GM23338 (cell line): ENCODE measurements at regions not wholly inside any gene's neighbourhood (a gene's known extent, or its start where the extent isn't known, plus 50 kb on each side); places are given as distances from the start of the nearest gene placed in this dataset.

Source experiments
- ATAC-seq: fragments of 200-7000 bp; cut with Tn5 transposase; 3 replicates; pipeline ENCODE4 v1.9.1; 2020
- DNase-seq: peaks from one replicate; pipeline ENCODE4 v3.0.0-alpha.2; 2015; ENCODE audit warnings: low spot score
- H2AFZ ChIP-seq: fragments of 200-600 bp; sonication (generic); 2 replicates; pipeline ENCODE4 v1.8.0; 2016; ENCODE audit warnings: antibody characterized with exemption, mild to moderate bottlenecking, moderate library complexity
- H3F3A ChIP-seq: fragments of 200-600 bp; sonication (generic); replicated peaks from 2 replicates; pipeline ENCODE4 v1.8.0; 2017; ENCODE audit warnings: antibody characterized with exemption, mixed run types, low read depth
- H3K27ac ChIP-seq: fragments of 200-600 bp; sonication (generic); 2 replicates; pipeline ENCODE4 v1.6.1; 2016; ENCODE audit warnings: low read depth
- H3K27me3 ChIP-seq: fragments of 200-600 bp; sonication (generic); 2 replicates; pipeline ENCODE4 v1.8.0; 2016; ENCODE audit warnings: mild to moderate bottlenecking, mixed run types, moderate library complexity; ENCODE audit not compliant: insufficient read depth
- H3K36me3 ChIP-seq: fragments of 200-600 bp; sonication (generic); 2 replicates; pipeline ENCODE4 v1.8.0; 2016; ENCODE audit warnings: mild to moderate bottlenecking; ENCODE audit not compliant: insufficient read depth
- H3K4me1 ChIP-seq: fragments of 200-600 bp; sonication (generic); 2 replicates; pipeline ENCODE4 v1.8.0; 2016; ENCODE audit warnings: mild to moderate bottlenecking, moderate library complexity; ENCODE audit not compliant: insufficient read depth
- H3K4me2 ChIP-seq: fragments of 200-600 bp; sonication (generic); 2 replicates; pipeline ENCODE4 v1.7.1; 2017; ENCODE audit warnings: mixed run types
- H3K4me3 ChIP-seq: fragments of 200-600 bp; sonication (generic); 2 replicates; pipeline ENCODE4 v1.6.1; 2016; ENCODE audit warnings: mixed run types
- H3K79me2 ChIP-seq: fragments of 200-600 bp; sonication (generic); replicated peaks from 2 replicates; pipeline ENCODE4 v1.8.0; 2017; ENCODE audit warnings: mild to moderate bottlenecking; ENCODE audit not compliant: insufficient read depth
- H3K9me2 ChIP-seq: fragments of 200-600 bp; sonication (generic); 2 replicates; pipeline ENCODE4 v1.8.0; 2017; ENCODE audit not compliant: insufficient read depth
- H4K20me1 ChIP-seq: fragments of 200-600 bp; sonication (generic); replicated peaks from 2 replicates; pipeline ENCODE4 v1.8.0; 2017; ENCODE audit warnings: mild to moderate bottlenecking; ENCODE audit not compliant: insufficient read depth
- H3K27ac Mint-ChIP-seq: 2 replicates; pipeline ENCODE4 v1.8.0; 2020; ENCODE audit warnings: inconsistent platforms, mild to moderate bottlenecking, moderate library complexity, mixed read lengths
- H3K27me3 Mint-ChIP-seq: 3 replicates; pipeline ENCODE4 v1.8.0; 2022; ENCODE audit warnings: low read depth, mild to moderate bottlenecking, moderate library complexity, mixed read lengths, inconsistent platforms; ENCODE audit not compliant: insufficient read depth, poor library complexity
- H3K36me3 Mint-ChIP-seq: 3 replicates; pipeline ENCODE4 v1.8.0; 2021; ENCODE audit warnings: low read depth, mild to moderate bottlenecking, inconsistent platforms, moderate library complexity, mixed read lengths
- H3K4me1 Mint-ChIP-seq: 3 replicates; pipeline ENCODE4 v1.8.0; 2020; ENCODE audit warnings: mild to moderate bottlenecking, inconsistent platforms, mixed read lengths
- H3K4me3 Mint-ChIP-seq: 3 replicates; pipeline ENCODE4 v1.8.0; 2021; ENCODE audit warnings: moderate library complexity, mild to moderate bottlenecking, inconsistent platforms, mixed read lengths
- H3K9me3 Mint-ChIP-seq: 3 replicates; pipeline ENCODE4 v1.8.0; 2020; ENCODE audit warnings: moderate library complexity, mild to moderate bottlenecking, inconsistent platforms, mixed read lengths
- CTCF ChIP-seq, 2 experiments: fragments of 200-600 bp in 1 of 2; sonication (generic) in 1 of 2; conservative IDR thresholded peaks; 2 replicates each; pipeline versions ENCODE4 v1.5.1 to v1.6.1; 2016 to 2017; ENCODE audit warnings: antibody characterized with exemption in 2 of 2, low read depth in 2 of 2, mild to moderate bottlenecking in 2 of 2, moderate library complexity in 1 of 2
- EZH2 ChIP-seq: fragments of 200-600 bp; sonication (generic); IDR thresholded peaks from one replicate; pipeline ENCODE4 v1.8.0; 2017; ENCODE audit warnings: antibody characterized with exemption, mild to moderate bottlenecking, low read depth; ENCODE audit not compliant: unreplicated experiment
- EZH2phosphoT487 ChIP-seq: fragments of 200-600 bp; sonication (generic); IDR thresholded peaks from one replicate; pipeline ENCODE4 v1.8.1; 2018; ENCODE audit warnings: antibody characterized with exemption; ENCODE audit not compliant: unreplicated experiment
- POLR2AphosphoS5 ChIP-seq: IDR thresholded peaks from 2 replicates; pipeline ENCODE4 v1.6.1; 2016; ENCODE audit warnings: antibody characterized with exemption, low read depth
- ZNF114 ChIP-seq: fragments of 250-450 bp; sonication (Bioruptor Pico); IDR thresholded peaks from 2 replicates; pipeline ENCODE4 v1.5.0; 2020; ENCODE audit warnings: mild to moderate bottlenecking, moderate library complexity
- ZNF331 ChIP-seq: fragments of 250-450 bp; sonication (Bioruptor Pico); IDR thresholded peaks from 2 replicates; pipeline ENCODE4 v1.5.0; 2020; ENCODE audit warnings: low read depth, mild to moderate bottlenecking, moderate library complexity
- ZNF462 ChIP-seq: fragments of 250-450 bp; sonication (Bioruptor Pico); IDR thresholded peaks from 2 replicates; pipeline ENCODE4 v1.5.0; 2020; ENCODE audit warnings: mild to moderate bottlenecking, moderate library complexity

GRCh38 chr16:79714440-79714839 lies 113.9 kb upstream of the MAF start (continued):
- TF ChIP-seq ZNF462 (CRISPR knock-in tag) (no peak), EZH2 (no peak), ZNF114 (no peak), ZNF331 (CRISPR knock-in tag) (no peak)

DNA sequence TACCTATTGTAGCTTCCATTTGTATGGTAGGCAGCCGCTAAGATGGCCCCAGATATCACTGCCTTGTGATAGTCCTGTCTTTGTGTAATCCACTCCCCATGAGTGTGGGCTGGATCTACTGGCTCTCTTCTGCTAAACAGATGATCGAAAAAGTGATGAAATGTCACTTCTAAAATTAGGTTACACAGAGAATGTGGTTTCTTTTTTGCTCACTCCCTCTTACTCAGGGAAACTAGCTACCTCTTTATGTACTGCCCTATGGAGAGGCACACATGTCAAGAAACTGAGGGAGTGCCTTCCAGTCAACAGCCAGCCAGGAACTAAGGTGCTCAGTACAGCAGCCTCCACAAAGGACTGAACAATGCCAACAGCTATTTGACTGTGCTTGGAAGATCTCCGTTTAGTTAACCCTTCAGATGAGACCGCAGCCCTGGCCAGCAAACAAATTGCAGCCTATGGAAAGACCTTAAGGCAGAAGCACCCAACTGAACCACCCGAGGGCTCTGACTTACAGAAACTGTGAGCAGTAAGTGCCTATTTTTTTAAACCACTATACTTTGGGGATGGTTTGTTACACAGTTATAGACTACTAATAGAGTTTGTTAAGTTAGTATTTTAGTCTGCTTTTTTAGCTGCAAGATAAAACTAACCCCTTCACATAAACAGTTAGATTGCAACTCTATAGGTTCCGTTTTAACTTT lies 113.2 kb upstream of the MAF start:
- no peaks in the 10 kb centered on the region for H3K79me2 ChIP-seq
- H2AFZ ChIP-seq = no peak overlapping the region
- Mint-ChIP-seq H3K36me3 (no peaks in the 10 kb centered on the region), H3K4me1 (no peaks in the 10 kb centered on the region), H3K27ac (no peak overlapping the region), H3K27me3 (peaks cover 2% of the 10 kb centered on the region), H3K9me3 (no peaks in the 10 kb centered on the region), H3K4me3 (no peak overlapping the region)
- H3K4me1 ChIP-seq = no peaks in the 10 kb centered on the region
- H3K27me3 ChIP-seq = no peaks in the 10 kb centered on the region
- ATAC-seq (no peak), DNase-seq (no peak)
- no peak overlapping the region for H3K27ac ChIP-seq
- no peak overlapping the region for H3K4me2 ChIP-seq
- H3K4me3 ChIP-seq = no peak overlapping the region
- H3F3A ChIP-seq = no peaks in the 10 kb centered on the region
- H3K36me3 ChIP-seq = no peaks in the 10 kb centered on the region
- H4K20me1 ChIP-seq = no peaks in the 10 kb centered on the region
- H3K9me2 ChIP-seq = peaks cover 5% of the 10 kb centered on the region
- TF ChIP-seq ZNF331 (CRISPR knock-in tag) (no peak), EZH2phosphoT487 (no peak), POLR2AphosphoS5 (no peak), ZNF462 (CRISPR knock-in tag) (no peak), EZH2 (no peak), CTCF (conservative IDR thresholded peaks at IDR 0.05; ENCODE audit: low read depth in 2 of 2) (no peak)
